NCI-H1436 (cell line): ENCODE measurements at regions not wholly inside any gene's neighbourhood (a gene's known extent, or its start where the extent isn't known, plus 50 kb on each side); places are given as distances from the start of the nearest gene placed in this dataset.
A peak's percentile ranks its signal among the peaks of the same experiment; 100 is the strongest.

ENCODE experiments used
- DNase-seq: peaks from one replicate; lab custom pipeline; 2025; lab: John Stamatoyannopoulos, UW

DNA sequence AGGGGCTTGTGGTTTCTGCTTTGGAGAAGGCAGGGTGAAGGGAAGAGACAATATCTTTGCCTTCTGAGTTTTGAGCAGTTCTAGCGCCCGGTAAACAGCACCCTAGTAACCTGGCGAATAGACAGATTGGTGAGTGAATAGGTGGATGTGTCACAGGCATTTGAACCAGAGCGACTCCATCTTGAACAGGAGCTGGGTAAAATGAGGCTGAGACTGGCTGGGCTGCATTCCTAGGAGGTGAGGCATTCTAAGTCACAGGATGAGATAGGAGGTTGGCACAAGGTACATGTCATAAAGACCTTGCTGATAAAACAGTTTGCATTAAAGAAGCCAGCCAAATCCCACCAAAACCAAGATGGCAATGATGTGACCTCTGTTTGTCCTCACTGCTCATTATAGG lies 643.6 kb upstream of the TMEM132C start:
- no peak for DNase-seq

DNA sequence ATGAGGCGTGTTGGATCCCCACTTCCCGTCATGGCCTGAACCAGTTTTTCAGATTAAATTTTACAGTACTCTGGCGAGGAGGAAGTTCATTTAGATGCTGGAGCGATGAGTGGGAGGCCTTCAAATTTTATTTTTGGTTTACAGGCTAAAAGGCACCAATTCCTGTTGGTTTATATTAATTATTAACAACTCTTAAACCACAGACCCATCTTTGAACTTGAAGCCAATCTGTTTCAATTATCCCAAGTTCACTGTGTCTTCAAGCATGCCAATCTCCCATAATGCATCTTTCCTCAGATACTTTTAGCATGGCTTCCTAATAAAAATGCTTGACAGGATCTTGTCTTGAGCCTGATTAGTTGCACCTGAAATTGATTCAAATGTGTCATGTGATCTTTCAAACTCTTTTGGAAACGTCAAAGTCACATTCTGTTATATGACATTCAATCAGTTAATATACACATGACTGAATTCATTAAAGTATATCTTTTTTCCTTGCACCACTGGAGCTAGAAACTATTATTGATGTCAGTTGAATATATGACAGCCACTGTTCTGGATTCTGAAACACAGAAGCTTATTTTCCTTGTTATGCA lies 641.7 kb upstream of the TMEM132C start:
- no peak for DNase-seq

DNA sequence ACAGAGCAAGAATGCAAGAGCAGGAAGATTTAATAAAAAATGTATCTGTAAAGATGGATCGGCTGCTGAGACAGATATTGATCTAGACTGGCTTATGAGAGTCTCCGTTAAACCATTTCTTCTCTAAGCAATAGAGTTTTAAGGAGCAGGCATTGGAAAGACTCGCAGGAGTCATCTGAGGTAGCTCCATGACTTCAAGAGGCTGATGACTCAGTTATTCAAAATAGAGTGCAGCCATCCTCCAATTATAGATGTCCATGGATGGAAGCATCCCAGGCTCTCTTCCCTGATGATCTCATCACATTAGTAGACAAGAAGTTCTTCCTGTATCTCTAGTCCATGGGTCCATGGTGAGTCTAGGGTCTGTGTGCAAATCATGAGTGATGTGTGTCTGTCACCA lies 638.3 kb upstream of the TMEM132C start:
- DNase-seq = peak; percentile 11

DNA sequence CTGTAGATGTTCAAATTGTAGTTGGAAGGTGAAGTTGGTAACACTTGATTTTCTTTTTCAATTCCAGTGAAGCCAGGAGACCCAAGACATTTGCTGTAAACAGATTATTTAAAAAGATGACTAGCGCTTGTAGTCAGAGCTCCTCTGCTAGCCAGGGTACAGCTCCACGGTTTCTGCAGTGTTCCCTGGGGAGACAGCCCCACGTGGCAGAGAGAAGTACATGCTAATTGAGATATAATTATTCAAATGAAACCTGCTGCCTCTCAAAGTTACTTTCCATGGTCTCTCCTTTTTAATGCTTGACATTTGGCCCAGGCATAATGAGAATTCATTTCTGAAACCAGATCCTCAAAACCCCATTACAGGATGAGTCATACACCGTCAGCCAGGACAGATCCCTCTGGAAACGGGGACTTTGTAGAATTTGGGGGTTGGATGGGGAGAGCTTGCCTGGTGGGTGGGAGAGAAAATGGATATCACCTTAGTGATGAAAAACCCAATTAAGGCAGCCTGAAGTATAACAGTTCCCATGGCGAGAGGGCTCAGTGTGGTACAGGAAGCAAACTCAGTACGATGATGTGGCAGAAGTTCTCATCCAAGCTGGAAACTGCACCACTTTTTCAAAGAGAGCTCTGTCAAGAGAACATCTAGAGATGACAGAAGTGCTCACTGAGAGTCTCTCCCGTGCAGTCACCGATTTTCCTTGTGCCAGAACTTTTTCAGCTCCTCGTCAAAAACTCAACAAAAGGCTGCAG lies 637.7 kb upstream of the TMEM132C start:
- DNase-seq = peak; percentile 75

DNA sequence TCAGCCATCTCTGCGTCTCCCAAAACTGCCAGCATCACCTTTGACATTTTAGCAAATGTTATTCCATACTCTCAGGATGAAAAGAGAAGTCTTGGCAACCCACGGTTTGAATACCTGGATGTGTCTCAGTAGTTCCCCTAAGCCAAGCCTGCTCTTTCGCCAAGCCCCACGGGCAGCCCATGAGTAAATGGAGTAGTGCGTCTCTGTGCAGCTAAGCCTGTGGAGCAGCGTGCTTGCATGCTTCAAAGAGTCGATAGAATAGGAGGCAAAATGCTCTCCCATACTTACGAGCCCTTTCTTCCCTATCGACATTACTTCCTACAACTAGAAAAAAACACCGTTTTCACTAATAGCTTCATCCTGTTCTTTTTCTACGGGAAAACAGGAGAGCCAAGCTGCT lies 634.5 kb upstream of the TMEM132C start:
- no peak for DNase-seq

DNA sequence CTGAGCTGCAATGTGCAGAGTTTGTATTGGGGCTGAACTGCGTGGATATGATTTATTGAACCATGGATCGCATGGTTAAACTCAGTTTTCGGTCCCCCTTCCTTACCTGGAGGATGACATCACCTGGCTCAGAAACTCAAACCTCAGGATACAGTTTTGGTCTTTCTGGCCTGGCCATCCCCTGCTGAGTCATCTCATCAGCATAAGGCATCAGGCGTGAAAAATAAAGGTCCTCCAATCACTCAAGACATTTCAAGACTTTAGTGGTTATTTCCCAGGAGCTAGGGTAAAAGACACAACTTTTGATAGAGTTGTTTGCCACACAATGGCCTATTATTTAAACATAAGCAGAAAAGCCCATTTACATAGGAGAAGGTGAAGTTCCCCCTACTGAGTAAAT lies 631.1 kb upstream of the TMEM132C start:
- no peak for DNase-seq

DNA sequence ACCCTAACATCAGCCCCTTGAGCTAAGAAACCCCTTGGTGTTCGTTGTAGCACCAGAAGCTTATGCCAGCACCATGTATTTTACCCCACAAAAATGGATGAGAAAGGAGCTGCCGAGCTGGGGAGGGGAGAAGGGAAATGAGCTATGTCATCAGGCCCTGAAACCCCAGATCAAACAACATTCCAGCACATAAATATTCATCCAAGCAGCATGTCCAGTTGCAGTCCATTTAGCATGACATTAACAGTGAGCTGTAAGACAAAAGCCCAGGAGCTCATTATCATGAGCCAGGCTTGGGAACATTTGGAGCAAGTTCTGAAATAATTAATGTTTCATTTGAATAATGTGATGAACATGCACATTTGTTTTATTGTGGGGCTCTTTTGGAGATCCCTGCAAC lies 630.1 kb upstream of the TMEM132C start:
- DNase-seq = no peak

DNA sequence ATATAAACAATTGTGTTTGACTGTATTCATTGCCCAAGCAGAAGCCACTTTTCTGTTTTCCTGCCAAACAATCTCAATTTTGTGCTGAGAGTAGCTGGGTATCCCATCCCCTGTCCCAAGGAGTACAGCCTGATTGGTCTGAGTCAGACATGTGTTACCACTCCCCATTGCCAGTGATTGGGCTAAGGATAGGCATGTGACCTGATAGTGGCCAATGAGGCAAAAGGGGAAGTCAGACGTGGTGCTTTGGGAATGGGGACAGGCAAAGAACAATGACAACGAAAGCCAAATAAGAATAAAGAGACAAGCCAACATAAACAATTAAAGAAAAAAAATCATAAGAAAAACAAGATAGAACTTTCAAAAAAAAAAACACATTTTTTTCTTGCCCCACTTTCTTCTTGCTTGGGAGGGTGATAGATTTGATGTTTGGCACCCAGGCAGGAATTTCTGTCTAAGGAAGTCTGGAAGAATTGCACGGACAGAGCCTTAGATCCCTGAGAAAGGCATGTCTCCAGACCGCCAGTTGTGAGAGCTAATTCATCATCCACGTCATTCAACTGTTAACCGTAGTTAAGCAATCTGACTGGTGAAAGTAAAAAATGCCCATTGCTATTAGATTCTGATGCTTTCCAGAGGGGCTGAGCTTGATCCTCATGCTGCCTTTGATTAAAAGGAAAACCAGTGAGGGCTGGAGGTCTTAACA lies 626.6 kb upstream of the TMEM132C start:
- no peak for DNase-seq

DNA sequence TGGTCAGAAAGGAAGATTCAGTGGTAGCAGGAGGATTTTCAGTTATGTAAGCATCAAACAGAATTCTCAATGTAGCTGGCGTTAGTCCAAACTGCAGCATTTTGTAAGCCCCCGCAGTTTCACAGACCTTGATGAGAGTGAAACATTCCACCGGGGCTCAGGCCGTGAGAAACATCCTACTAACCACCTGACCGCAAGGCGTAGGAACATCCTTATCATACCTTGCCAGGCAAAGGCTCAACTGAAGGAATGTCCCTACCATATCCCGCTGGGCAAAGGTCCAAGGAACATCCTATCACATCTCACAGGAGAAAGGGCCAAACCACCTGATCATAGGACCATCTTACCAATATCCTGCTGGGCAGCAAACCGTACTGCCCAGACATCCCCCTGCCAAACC lies 624.8 kb upstream of the TMEM132C start:
- no peak for DNase-seq

DNA sequence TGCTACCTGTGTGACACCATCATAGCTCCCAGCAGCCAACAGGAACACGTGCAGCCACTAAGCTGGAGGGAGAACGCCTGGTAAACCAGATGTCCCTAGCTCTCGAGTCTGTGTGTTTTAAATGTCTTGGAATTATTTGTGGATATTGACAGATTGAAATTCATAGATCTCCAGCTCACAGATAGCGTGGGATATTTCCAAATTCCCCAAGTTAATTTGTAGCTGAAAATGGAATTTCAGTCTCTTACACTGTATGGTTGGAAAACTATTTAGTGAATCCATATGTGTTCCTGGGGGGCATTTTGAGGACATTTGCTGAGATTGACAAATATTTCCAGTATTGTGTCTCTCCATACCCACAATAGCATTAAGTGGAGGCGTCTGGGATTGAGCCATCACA lies 618.6 kb upstream of the TMEM132C start:
- no peak for DNase-seq

DNA sequence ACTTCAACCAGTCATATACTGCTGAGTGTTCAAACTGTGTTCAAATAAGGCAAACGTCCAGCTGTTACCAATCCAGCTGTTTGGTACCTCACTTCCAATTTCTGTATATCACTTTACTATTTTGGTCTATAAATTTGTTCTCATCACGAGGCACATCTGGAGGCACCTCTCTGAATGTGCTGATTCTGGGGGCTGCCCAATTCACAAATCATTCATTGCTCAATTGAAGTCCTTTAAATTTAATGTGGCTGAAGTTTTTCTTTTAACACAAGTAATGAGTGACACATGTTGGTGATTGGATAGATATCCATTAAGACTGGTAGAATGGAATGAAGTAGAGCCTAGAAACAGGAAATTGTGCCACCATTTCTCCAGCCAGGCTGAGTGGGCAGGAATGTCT lies 617.0 kb upstream of the TMEM132C start:
- DNase-seq = no peak

DNA sequence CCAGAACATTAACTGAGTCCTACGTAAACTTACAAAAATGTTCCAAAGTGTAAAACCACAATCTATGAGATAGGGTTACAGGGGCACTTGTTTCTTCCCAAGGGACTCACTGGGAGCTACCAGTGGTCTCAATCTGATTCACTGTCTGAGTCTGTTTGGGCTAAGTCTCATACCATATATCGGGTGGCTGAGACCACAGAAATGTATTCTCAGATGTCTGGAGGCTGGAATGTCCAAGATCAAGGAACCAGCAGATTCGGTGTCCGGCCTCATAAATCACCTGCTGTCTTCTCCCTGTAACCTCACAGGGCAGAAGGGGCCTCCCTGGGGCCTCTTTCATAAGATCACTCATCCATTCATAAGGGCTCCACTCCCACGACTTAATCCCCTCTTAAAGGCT lies 616.3 kb upstream of the TMEM132C start:
- no peak for DNase-seq

DNA sequence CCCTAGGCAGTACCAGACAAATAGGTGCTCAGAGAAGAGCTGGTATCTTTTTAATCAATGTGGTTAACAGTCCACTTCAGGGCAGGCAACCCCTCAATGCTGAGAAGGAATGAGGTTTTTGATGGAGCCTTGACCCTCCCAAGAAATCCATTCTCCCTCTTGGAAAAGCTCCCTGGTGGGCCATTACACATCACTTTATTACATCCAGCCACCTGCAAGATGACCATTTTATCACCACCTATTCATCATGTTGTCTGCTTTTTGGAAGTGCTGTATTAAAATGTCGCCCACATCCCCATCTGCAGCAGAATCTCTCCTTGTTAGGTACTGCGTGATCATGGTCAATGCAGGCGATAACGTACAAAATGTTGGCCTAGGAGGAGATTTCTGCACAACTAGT lies 614.7 kb upstream of the TMEM132C start:
- no peak for DNase-seq

DNA sequence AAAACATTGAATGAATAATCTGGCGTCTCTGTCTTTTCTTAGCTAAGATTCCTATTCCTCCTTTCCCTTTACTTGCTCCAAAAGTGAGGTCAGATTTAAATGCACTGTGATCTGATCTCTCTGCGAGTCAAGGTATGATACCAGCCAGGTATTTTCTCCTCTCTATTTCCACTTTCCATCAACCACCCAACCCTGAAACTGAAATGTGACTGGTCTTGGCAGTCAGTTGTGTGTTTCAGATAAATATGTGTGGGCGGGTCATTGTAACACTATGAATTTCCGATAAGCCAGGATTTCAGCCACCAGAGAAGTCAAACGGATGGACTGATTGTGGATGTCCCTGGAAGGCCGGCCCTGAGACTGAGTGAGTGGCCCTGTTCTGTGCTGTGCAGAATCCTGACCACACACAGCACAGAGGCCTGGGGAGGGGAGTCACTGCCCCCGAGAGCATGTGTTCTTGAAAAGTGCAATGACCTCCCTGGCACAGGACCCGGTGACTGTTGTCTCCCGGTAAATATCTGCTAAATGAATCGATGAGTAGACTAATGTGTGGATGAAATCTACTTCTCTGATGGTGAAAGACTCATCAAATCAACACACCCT lies 612.5 kb upstream of the TMEM132C start:
- no peak for DNase-seq

DNA sequence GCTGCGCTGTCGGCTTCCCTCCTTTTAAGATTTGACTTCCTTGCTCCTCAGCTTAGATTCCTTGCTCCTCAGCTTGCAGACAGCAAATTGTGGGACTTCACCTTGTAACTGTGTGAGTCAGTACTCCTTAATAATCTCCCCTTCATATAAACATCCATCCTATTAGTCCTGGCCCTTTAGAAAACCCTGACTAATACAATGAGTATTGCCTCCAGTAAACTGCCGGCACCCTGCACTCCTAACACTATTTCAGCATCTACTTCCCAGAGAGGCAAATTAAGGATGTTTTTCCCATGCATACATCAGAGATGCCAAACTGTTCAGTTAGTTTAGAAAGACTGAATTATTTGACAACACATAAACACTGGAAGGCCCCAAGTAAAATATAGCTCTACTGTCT lies 611.3 kb upstream of the TMEM132C start:
- no peak for DNase-seq

DNA sequence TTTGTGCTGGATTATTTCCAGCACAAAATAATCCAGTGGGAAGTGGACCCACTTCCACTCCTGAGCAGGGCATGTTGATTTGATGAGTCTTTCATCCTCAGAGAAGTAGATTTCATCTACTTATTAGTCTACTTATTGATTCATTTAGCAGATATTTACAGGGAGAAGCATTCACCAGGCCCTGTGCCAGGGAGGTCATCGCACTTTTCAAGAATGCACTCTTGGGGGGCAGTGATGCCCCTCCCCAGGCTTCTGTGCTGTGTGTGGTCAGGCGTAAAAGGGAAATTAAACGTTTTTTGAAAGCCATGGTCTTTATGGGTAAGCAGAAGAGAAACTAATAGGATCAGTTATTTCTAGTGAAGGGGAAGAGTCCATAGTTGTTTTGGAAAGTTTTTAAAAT lies 610.7 kb upstream of the TMEM132C start:
- no peak for DNase-seq

DNA sequence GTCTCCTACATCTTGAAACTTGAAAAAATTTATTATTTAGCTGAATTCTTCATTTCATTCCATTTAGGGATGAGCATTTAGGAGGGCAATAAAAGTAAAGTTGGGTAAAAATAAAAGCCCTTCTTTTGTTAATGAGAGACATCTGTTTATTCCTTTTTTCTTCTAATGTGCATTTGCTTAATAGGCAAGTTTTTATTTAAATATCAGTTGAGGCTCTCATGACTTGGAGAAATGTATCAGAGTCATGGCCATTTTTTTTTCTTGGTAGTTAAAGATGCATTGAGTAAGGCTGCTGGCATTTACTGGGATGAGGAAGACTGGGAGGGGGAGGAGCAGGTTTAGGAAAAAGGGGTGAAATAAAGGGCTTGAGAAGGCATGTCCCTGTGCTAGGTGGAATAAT lies 609.9 kb upstream of the TMEM132C start:
- DNase-seq = no peak

DNA sequence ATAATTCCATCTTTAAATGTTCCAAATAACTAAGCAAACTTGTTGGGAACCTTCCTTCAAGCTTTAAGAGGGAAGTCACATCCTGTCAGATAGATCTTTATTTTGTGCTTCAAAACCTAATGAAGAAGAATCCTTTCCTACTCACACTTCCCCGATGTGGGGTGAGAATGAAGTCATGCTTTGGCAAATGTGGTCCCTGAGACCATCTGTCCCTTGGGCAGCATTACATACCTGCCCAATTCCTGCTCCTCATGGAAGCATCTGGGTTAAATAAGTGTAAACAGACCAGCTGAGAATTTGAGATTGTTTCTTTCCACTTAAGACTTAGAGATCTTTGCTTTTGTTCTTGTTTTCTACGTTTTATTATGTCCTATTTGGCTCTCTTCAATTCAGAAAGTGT lies 606.0 kb upstream of the TMEM132C start:
- no peak for DNase-seq

DNA sequence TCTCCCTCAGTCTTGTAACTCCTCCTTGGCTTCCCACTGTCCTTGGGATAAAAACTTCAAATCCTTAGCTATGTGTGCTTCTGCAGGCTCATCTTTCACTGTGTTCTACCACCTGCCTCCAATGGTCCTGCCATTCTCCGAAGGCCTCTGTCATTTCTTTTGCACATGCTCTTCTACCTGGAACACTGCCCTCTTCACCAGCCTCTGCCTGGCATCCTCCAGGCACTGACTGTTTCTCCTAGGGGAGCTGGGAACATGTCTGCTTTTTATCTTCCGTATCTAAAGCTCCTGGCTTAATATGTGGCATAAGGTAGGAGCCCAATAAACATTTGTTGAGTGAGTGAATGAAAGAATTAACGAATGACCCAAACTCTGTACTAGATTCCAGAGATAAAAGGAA lies 603.3 kb upstream of the TMEM132C start:
- no peak for DNase-seq

DNA sequence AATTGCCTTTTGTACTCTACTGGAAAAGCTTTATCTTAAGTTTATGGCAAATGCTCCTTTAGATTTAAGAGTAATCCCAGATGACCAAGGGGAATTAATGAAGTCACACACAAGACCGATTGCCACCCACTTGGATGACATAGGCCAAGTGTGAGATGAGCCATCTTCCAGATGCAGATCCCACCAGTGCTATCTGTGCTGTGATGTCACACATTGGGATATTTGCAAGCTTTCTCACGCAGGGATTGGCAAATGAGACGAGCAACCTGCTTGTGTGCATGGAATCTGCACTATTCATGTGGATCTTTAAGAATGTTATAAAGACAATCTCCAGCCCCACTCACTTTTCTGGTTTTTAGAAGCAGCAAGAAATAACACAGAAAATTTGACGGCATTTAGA lies 602.1 kb upstream of the TMEM132C start:
- DNase-seq = no peak

DNA sequence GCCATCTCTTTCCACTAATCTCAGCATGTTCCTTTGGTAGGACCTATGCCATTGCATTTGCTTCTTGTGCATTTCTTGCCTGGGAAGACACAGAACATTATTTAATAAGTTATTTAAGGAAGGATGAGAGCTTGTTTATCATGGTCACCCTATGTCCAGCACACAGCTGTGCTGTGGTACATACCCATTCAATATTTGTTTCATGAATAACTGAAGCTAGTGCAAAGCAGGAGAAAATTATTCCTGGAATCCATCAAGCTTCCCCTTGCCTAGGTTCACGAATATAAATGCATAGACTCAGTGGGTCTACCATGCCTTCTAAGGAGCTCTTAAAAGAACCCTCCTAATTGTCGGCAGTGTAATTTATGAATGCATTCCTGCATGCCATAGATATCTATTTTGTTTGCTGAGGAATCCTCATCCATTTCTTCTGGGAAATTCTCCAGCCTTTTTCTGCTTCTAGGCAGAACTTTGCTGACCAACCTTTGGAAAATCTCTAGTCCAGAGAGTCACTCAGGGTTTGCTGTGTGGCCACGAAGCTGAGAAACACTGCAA lies 599.8 kb upstream of the TMEM132C start:
- no peak for DNase-seq

DNA sequence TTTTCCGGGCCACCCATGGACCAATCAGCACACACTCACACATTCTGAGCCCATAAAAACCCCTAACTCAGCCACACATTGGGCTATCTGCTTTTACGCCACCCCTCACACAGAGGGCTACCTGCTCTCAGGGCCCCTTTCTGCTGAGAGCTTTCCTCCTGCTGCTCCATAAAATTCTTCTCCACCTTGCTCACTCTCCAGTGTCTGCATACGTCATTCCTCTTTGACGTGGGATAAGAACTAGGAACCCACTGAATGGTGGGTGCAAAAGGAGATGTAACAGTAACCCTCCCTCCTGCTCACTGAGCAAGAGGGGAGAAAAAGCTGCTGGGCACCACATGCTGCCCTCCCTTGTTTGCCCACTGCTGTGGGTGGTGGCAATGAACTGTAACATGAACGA lies 596.7 kb upstream of the TMEM132C start:
- DNase-seq = no peak

DNA sequence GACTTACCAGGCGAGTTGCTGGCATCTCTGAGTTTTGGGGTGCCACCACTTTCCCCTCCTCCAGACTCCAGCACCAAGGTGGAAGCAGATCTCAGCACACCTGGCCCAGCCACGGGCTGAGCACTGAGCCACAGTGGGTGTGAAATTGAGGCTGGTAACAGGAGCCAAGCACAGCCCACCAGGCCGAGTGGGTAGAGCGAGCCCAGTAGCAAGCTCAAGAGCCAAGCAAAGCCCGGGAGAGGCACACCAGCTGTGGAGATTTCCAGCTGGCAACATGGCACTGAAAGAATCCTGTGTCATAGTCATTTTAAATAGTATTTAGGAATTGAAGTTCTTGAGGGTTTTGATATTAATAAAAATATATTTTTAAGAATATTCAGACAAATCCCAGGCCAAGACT lies 596.2 kb upstream of the TMEM132C start:
- DNase-seq = no peak
